SK-N-SH treated with all-trans-retinoic acid at 6 μM for 48 hours (cell line): ENCODE measurements at regions not wholly inside any gene's neighbourhood (a gene's known extent, or its start where the extent isn't known, plus 50 kb on each side); places are given as distances from the start of the nearest gene placed in this dataset.

Experiments used
- ATAC-seq: fragments of 200-7000 bp; cut with Tn5 transposase; 3 replicates; pipeline ENCODE4 v1.9.1; 2020; ENCODE audit warnings: mild to moderate bottlenecking, moderate library complexity
- BACH2 ChIP-seq: fragments of 250-450 bp; sonication (Bioruptor Pico); IDR thresholded peaks from 2 replicates; pipeline ENCODE4 v1.9.0; 2021; ENCODE audit warnings: mild to moderate bottlenecking, borderline replicate concordance
- CSDC2 ChIP-seq: fragments of 250-450 bp; sonication (Bioruptor Pico); IDR thresholded peaks from 2 replicates; pipeline ENCODE4 v1.5.0; 2020; ENCODE audit warnings: mild to moderate bottlenecking, moderate library complexity
- CSRNP3 ChIP-seq: fragments of 250-450 bp; sonication (Bioruptor Pico); IDR thresholded peaks from 2 replicates; pipeline ENCODE4 v1.5.1; 2021; ENCODE audit warnings: mild to moderate bottlenecking, moderate library complexity
- ESRRG ChIP-seq: fragments of 250-450 bp; sonication (Bioruptor Pico); IDR thresholded peaks from 2 replicates; pipeline ENCODE4 v1.6.1; 2021; ENCODE audit warnings: mild to moderate bottlenecking
- GLIS3 ChIP-seq: fragments of 250-450 bp; sonication (Bioruptor Pico); IDR thresholded peaks from 2 replicates; pipeline ENCODE4 v1.5.0; 2020; ENCODE audit warnings: mild to moderate bottlenecking, moderate library complexity
- ISL1 ChIP-seq: fragments of 250-450 bp; sonication (Bioruptor Pico); IDR thresholded peaks from 2 replicates; pipeline ENCODE4 v2.1.2; 2022; ENCODE audit warnings: mild to moderate bottlenecking, moderate library complexity
- OSR1 ChIP-seq: fragments of 250-450 bp; sonication (Bioruptor Pico); IDR thresholded peaks from 2 replicates; pipeline ENCODE4 v1.8.0; 2022; ENCODE audit warnings: moderate library complexity, mild to moderate bottlenecking, inconsistent platforms
- PATZ1 ChIP-seq: fragments of 250-450 bp; sonication (Bioruptor Pico); IDR thresholded peaks from 2 replicates; pipeline ENCODE4 v1.8.0; 2020; ENCODE audit warnings: mild to moderate bottlenecking, moderate library complexity, borderline replicate concordance
- POU6F1 ChIP-seq: fragments of 250-450 bp; sonication (Bioruptor Pico); IDR thresholded peaks from 2 replicates; pipeline ENCODE4 v1.8.0; 2021; ENCODE audit warnings: low read depth, mild to moderate bottlenecking, moderate library complexity, borderline replicate concordance
- PPARA ChIP-seq: fragments of 250-450 bp; sonication (Bioruptor Pico); IDR thresholded peaks from 2 replicates; pipeline ENCODE4 v1.5.0; 2020; ENCODE audit warnings: mild to moderate bottlenecking, borderline replicate concordance
- RARB ChIP-seq: fragments of 250-450 bp; sonication (Bioruptor Pico); IDR thresholded peaks from 2 replicates; pipeline ENCODE4 v1.8.0; 2021; ENCODE audit warnings: mild to moderate bottlenecking, moderate library complexity
- SNAI2 ChIP-seq: fragments of 250-450 bp; sonication (Bioruptor Pico); IDR thresholded peaks from 2 replicates; pipeline ENCODE4 v1.5.0; 2020; ENCODE audit warnings: mild to moderate bottlenecking, moderate library complexity
- TOX ChIP-seq: fragments of 250-450 bp; sonication (Bioruptor Pico); IDR thresholded peaks from 2 replicates; pipeline ENCODE4 v1.8.0; 2021; ENCODE audit warnings: mild to moderate bottlenecking, moderate library complexity, borderline replicate concordance
- TSHZ2 ChIP-seq: fragments of 250-450 bp; sonication (Bioruptor Pico); IDR thresholded peaks from 2 replicates; pipeline ENCODE4 v1.5.0; 2020; ENCODE audit warnings: mild to moderate bottlenecking, moderate library complexity
- ZFP3 ChIP-seq: fragments of 250-450 bp; sonication (Bioruptor Pico); IDR thresholded peaks from 2 replicates; pipeline ENCODE4 v1.5.0; 2020; ENCODE audit warnings: mild to moderate bottlenecking, moderate library complexity
- ZFP30 ChIP-seq: fragments of 450-650 bp; formaldehyde crosslinking; IDR thresholded peaks from 2 replicates; pipeline ENCODE4 v1.5.0; 2022; ENCODE audit warnings: mild to moderate bottlenecking, moderate library complexity
- ZNF565 ChIP-seq: fragments of 450-650 bp; formaldehyde crosslinking; conservative IDR thresholded peaks from 2 replicates; pipeline ENCODE4 v1.5.0; 2020; ENCODE audit warnings: low read depth, mild to moderate bottlenecking, moderate library complexity
- ZNF70 ChIP-seq: fragments of 450-650 bp; formaldehyde crosslinking; IDR thresholded peaks from 2 replicates; pipeline ENCODE4 v1.5.0; 2020; ENCODE audit warnings: mild to moderate bottlenecking, moderate library complexity
- ZNF8 ChIP-seq: fragments of 450-650 bp; formaldehyde crosslinking; IDR thresholded peaks from 2 replicates; pipeline ENCODE4 v1.5.0; 2020; ENCODE audit warnings: mild to moderate bottlenecking, moderate library complexity

GRCh38 chr2:9773903-9774239, 69.4 kb upstream of the TAF1B start:
- no peak for TF ChIP-seq BACH2 (CRISPR knock-in tag)
- TF ChIP-seq CSDC2 = no peak
- TF ChIP-seq ZNF70 (CRISPR knock-in tag) = no peak
- no peak for TF ChIP-seq TOX (CRISPR knock-in tag)
- no peak for TF ChIP-seq TSHZ2 (CRISPR knock-in tag)
- TF ChIP-seq GLIS3 (CRISPR knock-in tag) = no peak
- no peak for TF ChIP-seq ZNF8 (CRISPR knock-in tag)
- TF ChIP-seq PPARA = no peak
- no peak for TF ChIP-seq SNAI2 (CRISPR knock-in tag)
- no peak for TF ChIP-seq ZFP3 (CRISPR knock-in tag)
- TF ChIP-seq POU6F1 (CRISPR knock-in tag) = no peak
- TF ChIP-seq ISL1 (CRISPR knock-in tag) = no peak
- no peak for TF ChIP-seq PATZ1
- ATAC-seq = no peak

GRCh38 chr2:9774266-9774665, 69.0 kb upstream of the TAF1B start:
- no peak for TF ChIP-seq ESRRG (CRISPR knock-in tag)
- TF ChIP-seq ZFP3 (CRISPR knock-in tag) = no peak
- TF ChIP-seq GLIS3 (CRISPR knock-in tag) = no peak
- no peak for TF ChIP-seq POU6F1 (CRISPR knock-in tag)
- TF ChIP-seq ZNF565 (CRISPR knock-in tag) = no peak
- TF ChIP-seq CSRNP3 (CRISPR knock-in tag) = no peak
- TF ChIP-seq OSR1 (CRISPR knock-in tag) = no peak
- no peak for TF ChIP-seq ZNF70 (CRISPR knock-in tag)
- TF ChIP-seq TOX (CRISPR knock-in tag) = no peak
- no peak for TF ChIP-seq ZFP30 (CRISPR knock-in tag)
- no peak for TF ChIP-seq BACH2 (CRISPR knock-in tag)
- TF ChIP-seq PPARA = no peak
- TF ChIP-seq TSHZ2 (CRISPR knock-in tag) = no peak
- TF ChIP-seq ZNF8 (CRISPR knock-in tag) = no peak
- TF ChIP-seq SNAI2 (CRISPR knock-in tag) = no peak
- no peak for TF ChIP-seq RARB (CRISPR knock-in tag)
- TF ChIP-seq CSDC2 = no peak
- TF ChIP-seq, all 23 proteins: peak for 0
- no peak for ATAC-seq
